ENCODE measurements at regions not wholly inside any gene's neighbourhood (a gene's known extent, or its start where the extent isn't known, plus 50 kb on each side); places are given as distances from the start of the nearest gene placed in this dataset.

DNA sequence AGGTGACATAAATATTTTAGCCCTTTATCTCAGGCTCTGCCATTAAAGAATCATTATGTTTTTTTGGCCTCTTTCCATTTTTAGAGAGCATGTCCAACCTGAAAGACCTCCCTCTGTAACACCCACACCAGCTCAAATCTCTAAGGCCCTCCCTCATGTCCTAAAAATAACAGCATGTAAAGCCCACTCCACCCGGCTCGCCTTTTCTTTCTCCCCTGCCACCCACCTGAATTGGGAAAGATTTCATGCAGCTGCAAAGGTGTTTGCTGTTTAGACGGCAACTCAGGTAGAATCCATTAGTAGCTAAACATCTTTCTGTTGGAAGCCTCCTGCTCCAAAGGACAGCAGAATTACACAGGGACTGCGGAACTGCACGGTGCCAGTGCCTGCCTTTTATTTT, 79.9 kb downstream of the DMRTA2 start:
- Histone ChIP-seq H3K27ac (no peak overlapping the region), H3K36me3 (no peaks in the 10 kb centered on the region), H3K4me3 (no peak overlapping the region), H3K9me3 (no peaks in the 10 kb centered on the region), H3K27me3 (replicated peaks; ENCODE audit: insufficient read depth) (no peaks in the 10 kb centered on the region), H3K4me1 (replicated peaks) (no peaks in the 10 kb centered on the region)
- 28% methylated on average over 5 of the region's 5 CpGs for WGBS
- DNase-seq (ENCODE audit: low spot score) = no peak
- intact Hi-C loops (cut with DNase I) = no loop called here
- no peak for TF ChIP-seq POLR2AphosphoS5 (IDR thresholded peaks at IDR 0.05)
- TF ChIP-seq, protein P1, sequence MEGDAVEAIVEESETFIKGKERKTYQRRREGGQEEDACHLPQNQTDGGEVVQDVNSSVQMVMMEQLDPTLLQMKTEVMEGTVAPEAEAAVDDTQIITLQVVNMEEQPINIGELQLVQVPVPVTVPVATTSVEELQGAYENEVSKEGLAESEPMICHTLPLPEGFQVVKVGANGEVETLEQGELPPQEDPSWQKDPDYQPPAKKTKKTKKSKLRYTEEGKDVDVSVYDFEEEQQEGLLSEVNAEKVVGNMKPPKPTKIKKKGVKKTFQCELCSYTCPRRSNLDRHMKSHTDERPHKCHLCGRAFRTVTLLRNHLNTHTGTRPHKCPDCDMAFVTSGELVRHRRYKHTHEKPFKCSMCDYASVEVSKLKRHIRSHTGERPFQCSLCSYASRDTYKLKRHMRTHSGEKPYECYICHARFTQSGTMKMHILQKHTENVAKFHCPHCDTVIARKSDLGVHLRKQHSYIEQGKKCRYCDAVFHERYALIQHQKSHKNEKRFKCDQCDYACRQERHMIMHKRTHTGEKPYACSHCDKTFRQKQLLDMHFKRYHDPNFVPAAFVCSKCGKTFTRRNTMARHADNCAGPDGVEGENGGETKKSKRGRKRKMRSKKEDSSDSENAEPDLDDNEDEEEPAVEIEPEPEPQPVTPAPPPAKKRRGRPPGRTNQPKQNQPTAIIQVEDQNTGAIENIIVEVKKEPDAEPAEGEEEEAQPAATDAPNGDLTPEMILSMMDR (IDR thresholded peaks at IDR 0.05) = no peak
- TF ChIP-seq POLR2A (IDR thresholded peaks at IDR 0.05) = no peak

DNA sequence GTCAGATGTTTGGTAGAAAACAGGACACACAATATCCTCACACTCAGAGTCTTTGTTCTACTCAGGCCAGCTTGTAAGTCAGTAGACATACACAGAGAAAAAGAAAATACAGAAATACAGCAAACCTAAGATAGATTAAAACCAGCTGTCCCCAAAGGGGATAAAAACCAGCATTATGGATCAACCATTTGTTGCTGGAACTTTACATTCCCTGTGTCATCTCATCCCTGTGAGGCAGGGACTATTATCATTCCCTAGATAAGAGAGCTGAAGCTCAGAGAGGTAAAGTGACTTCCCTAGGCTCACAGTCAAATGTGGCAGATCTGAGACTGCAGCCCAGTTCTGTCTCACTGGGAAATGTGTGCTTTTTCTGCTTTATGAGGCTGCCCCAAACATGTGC, 80.7 kb downstream of the DMRTA2 start:
- TF ChIP-seq, protein P1 (IDR thresholded peaks at IDR 0.05) = no peak
- TF ChIP-seq POLR2A (IDR thresholded peaks at IDR 0.05) (no peak), POLR2AphosphoS5 (IDR thresholded peaks at IDR 0.05) (no peak)
- no peaks in the 10 kb centered on the region for H3K36me3 ChIP-seq
- no peak overlapping the region for H3K27ac ChIP-seq
- intact Hi-C loops (cut with DNase I) = no loop called here
- no peaks in the 10 kb centered on the region for H3K9me3 ChIP-seq
- no peak for DNase-seq (ENCODE audit: low spot score)
- no peaks in the 10 kb centered on the region for H3K27me3 ChIP-seq (replicated peaks; ENCODE audit: insufficient read depth)
- no peaks in the 10 kb centered on the region for H3K4me1 ChIP-seq (replicated peaks)
- H3K4me3 ChIP-seq = no peak overlapping the region

DNA sequence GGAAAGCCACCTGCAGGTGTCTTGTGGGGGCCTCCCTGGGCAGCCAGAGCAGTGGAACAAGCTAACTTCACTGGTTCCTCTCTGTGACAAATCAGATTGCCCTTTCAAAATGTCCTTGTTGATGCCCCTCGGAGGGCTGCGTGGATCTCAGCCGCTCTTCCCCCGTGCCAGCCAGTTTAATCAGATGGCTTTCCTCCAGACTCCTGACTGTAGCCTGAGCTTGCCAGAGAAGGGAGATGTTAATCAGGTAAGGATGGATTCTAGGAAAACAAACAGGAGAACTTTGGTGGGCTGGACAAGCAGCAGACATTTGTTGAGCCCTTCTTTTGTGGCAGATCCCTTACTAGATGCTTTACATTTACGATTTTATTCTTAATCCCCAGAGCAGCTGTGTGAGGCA, 88.2 kb downstream of the DMRTA2 start:
- WGBS = 27% methylated on average over 5 of the region's 5 CpGs
- H3K27me3 ChIP-seq (replicated peaks; ENCODE audit: insufficient read depth) = no peaks in the 10 kb centered on the region
- intact Hi-C loops (cut with DNase I) = no loop called here

DNA sequence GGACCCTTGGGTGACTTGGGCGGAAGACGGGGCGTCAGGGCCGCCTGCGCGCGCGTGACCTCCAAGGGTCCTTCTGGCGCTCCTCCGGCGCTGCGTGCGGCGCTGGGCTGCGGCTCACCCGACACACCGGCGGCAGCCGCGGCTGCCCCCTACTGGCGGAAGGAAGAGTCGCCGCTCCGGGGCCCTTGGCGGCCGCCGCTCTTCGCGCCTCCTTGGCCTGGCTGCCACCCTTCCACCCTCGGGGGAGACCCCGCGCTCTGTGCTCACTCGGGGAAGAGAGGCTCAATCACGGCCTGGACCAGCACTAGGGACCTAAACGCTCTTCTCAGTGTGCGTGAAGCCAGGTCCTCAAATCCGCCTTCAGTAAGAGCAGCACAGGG, 89.7 kb downstream of the DMRTA2 start:
- Histone ChIP-seq H3K4me1 (replicated peaks) (no peaks in the 10 kb centered on the region), H3K36me3 (no peaks in the 10 kb centered on the region), H3K9me3 (no peaks in the 10 kb centered on the region), H3K27me3 (replicated peaks; ENCODE audit: insufficient read depth) (no peaks in the 10 kb centered on the region), H3K27ac (no peak overlapping the region), H3K4me3 (peak overlapping the region; percentile 18 to 23)
- no peak for DNase-seq (ENCODE audit: low spot score)
- intact Hi-C loops (cut with DNase I) = loop anchor here (5.0 kb wide), 1 partner anchor 581 kb away; no protein-coding TSS in a partner anchor
- 12% methylated on average over 26 of the region's 37 CpGs for WGBS
- TF ChIP-seq POLR2AphosphoS5 (IDR thresholded peaks at IDR 0.05) = no peak
- TF ChIP-seq, protein P1 (IDR thresholded peaks at IDR 0.05) = peak in 3 of 4 experiments; percentile 20 to 54 (median 38)

More for the DNA sequence above, 88.2 kb downstream of the DMRTA2 start:
- no peak for DNase-seq (ENCODE audit: low spot score)
- Histone ChIP-seq H3K27ac (no peak overlapping the region), H3K9me3 (no peaks in the 10 kb centered on the region), H3K4me3 (no peak overlapping the region), H3K36me3 (no peaks in the 10 kb centered on the region), H3K4me1 (replicated peaks) (no peaks in the 10 kb centered on the region)
- TF ChIP-seq, protein P1 (IDR thresholded peaks at IDR 0.05) = no peak
- TF ChIP-seq POLR2AphosphoS5 (IDR thresholded peaks at IDR 0.05) (no peak), POLR2A (IDR thresholded peaks at IDR 0.05) (no peak)

DNA sequence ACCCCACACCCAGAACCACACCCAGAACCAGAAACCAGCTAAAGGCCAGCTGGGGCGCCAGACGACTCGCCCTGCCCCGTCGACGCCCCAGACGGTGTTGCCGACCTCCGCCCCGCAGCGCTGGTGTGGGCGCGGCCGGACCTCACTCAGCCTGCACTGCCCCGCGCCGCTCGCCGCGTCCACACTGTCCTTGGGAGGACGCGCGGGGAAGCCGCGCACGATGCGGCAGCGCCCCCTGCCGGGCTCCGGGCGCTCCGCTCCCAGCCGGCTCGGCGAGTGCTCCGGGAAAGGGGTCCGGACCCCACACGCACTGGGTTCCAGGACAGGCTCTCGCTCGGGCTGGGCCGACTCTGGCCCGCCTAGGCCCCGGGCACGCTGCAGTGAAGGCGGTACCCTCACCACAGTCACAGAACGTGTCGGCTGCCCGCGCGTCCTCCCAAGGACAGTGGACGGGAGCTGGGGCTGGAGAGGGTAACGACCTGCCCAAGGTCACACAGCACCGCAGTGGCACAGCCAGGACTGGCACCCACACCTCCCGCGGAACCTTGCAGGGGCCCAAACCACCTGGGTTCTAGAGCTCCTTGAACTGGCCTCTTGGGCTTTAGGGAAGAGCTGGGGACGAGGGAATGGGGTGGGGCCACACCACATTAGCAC, 90.2 kb downstream of the DMRTA2 start:
- 5% methylated on average over 49 of the region's 56 CpGs for WGBS
- Histone ChIP-seq H3K4me3 (peak overlapping the region; percentile 18 to 23), H3K27ac (no peak overlapping the region), H3K9me3 (no peaks in the 10 kb centered on the region), H3K27me3 (replicated peaks; ENCODE audit: insufficient read depth) (no peaks in the 10 kb centered on the region), H3K36me3 (no peaks in the 10 kb centered on the region), H3K4me1 (replicated peaks) (no peaks in the 10 kb centered on the region)
- intact Hi-C loops (cut with DNase I) = loop anchor here (5.0 kb wide), 1 partner anchor 581 kb away; no protein-coding TSS in a partner anchor
- DNase-seq (ENCODE audit: low spot score) = peak; percentile 13
- TF ChIP-seq, protein P1 (IDR thresholded peaks at IDR 0.05) = peak; percentile 23 to 76 (median 68)
- no peak for TF ChIP-seq POLR2AphosphoS5 (IDR thresholded peaks at IDR 0.05)
